NCI-H2081 (cell line): ENCODE measurements at regions not wholly inside any gene's neighbourhood (a gene's known extent, or its start where the extent isn't known, plus 50 kb on each side); places are given as distances from the start of the nearest gene placed in this dataset.
A peak's percentile ranks its signal among the peaks of the same experiment; 100 is the strongest.

Experiments
- DNase-seq, 2 experiments: peaks; one replicate each; lab custom pipeline; 2025; lab: John Stamatoyannopoulos, UW

DNA sequence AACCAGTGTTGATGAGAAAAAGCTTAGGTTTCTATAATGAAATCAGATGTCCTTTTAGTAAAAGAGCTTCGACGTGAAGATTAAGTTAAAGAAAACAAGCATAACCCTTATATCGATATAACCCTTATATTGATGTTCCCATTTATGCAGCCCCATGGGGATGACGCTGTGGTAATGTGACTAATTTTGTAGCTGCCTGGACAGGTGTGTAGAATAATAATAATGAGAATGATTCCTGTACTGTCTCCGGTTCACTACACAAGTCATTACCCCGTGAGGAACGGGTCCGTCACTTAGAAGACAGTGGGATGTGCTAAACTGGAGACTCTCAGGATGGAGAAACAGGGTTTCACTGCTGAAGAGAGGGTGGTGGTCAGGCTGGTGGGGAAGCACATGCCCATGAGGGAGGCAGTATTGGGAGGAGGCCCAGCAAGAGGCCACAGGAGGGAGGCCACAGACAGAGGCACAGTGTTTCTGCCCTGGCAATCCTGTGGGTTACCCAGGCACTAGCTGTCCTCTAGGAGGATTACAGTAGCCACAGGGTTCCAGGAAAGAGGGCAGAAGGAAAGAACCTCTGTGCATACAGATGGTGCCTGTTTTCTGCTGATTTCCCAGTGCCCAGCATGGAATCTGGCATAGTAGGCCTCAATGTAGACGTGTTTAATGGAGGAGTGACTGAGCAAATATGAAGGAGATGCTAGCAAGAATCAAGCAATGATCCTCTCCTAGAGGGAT is 191.1 kb upstream of the TSC22D2 start:
- peak; percentile 41 to 80 for DNase-seq

DNA sequence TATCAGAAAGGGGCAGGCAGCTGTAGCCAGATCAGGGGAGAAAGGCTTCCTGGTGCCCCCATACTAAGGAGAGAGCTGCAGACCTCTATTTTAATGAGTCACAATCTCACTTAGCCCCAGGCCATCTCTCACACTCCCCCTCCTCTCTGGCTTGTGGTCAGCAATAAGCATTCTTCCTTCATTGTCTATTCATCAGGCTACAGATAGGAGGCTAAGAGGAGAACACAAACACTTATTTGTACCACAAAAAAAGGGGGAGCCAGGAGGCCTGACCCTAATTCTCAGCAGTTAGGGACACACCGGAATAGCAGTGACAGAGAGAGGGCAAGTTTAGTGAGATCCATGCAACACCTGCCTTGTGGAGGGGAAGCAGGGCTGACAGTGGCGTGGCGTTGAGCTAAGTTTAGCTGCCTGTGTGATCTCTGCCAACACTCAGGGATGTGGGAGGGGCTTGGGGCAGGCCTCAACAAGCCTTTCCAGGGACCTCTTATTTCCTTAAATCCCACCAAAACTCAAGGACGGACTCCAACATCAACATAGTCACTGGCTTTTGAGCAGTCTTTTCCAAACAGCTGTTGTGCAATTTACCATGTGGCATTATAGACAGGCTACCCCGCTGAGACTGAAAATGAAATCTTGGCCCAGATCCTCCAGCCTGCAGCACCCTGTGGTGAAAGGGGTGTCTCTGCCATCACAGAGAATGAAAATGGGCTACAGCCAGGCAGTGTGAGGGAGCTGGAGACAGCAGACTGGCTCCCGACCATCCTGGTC is 191.9 kb upstream of the TSC22D2 start:
- DNase-seq, result peak; percentile 99

DNA sequence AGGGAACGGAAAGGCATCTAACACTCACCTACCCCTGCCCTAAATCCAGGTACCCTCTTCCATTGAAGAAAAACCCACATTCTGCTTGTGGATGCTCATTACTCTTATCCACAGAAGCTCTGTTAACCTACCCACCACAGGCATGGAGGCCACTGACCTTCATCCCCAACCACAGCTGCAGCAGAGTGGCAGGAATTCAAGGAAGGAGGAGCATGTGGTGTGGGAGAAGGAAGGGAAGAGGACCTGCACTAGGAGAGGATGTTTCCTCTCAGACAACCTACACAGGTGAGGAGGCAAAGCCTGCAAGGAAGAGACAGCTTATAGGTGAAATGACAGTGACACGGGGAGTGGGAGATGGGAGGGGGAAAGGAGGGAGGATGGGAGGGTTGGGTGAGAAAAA is 192.5 kb upstream of the TSC22D2 start:
- no peak for DNase-seq

DNA sequence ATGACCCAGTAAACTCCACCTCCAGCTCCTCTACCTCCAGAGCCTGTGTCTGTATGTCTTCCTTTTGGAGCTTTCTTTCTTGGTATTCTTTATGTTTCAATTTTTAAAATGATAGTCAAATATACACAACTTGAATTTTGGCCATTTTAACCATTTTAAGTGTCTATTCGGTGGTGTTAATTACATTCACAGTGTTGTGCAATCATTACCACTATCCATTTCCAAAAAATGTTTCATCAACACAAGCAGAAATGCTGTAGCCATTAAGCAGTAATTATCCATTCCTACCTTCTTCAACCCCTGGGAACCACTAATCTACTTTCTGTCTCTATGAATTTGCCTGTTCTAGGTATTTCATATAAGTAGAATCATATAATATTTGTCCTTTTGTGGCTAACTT is 194.5 kb upstream of the TSC22D2 start:
- no peak for DNase-seq

DNA sequence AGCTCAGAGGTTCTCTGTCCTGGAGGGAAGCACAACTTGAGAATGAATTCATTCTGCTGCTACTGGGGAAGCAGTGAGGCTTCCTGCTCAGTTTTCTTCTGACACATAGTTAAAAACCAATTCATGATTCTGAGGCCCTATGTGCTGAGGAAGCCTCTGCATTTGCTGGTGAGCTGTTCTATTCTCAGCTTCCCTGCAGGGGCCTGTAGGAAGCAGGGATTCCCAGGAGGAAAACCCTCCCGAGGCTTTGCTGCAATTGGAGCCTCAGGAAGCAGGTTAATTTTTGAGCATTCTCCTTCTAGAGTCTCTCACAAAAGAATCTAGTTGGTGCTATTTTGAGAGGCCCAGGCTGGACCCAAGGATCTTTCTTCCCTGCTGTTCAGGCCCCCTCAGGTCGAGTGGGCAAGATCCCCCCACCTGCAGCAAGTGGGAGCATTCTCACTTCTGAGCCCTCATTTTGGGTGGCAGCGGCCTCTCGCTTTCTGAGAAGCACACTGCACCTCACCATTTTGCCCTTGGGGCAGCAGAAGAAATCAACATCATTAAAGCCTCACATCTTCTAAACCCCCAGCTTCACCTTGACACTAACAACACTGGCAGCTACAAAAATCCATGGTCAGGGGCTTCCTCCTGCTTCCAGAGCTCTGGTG is 197.5 kb upstream of the TSC22D2 start:
- no peak for DNase-seq

DNA sequence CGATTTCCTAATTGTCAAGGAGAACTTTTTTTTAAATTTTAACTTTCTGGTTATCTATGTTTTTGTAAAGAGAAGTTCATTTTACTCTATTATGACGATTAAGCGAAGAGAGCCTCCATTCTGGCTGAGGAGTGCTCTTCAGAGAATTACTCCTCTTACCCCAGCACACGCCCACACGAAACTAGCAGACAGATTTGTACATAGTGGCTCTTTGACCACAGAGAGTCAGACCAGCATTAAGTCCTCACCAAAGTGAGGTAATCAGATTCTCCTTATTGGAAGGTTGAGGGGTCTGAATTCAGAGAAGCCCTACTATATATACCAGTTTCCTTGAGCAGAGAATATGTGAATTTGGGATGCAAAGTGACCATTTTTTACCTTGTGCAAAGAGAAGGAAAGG is 204.8 kb upstream of the TSC22D2 start:
- no peak for DNase-seq

DNA sequence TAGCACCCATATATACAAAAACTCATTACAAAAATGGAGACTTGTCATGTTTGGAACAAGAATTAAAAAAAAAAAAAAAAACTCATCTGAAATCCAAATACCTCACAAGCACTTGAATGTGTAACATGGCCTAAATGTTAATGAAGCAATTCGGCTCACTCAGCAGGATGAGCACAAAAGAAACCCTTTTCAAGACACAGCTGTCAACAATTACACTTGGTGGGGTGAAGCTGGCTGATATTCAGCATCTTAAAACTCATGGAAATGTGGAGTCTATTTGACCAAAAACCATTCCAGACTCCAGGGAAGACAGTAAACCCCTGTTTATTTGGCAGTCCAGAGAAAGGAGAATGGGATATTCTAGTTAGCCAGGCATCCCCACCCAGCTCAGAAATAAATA is 205.4 kb upstream of the TSC22D2 start:
- DNase-seq, result no peak

DNA sequence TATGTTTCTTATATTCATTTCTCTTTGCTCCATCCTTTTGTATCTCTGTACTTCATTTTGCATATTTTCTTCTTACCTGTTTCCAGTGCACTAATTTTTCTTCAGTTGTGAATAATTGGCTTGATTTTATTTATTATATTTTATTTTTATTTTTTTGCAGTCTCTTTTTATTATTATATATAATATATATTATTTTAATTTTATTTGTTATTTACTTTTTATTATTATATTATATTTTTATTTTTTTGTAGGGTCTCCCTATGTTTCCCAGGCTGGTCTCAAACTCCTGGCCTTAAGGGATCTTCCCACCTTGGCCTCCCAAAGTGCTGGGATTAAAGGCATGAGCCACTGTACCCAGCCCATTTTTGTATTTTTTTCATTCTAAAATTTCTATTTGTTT is 213.1 kb upstream of the TSC22D2 start:
- DNase-seq, result no peak

DNA sequence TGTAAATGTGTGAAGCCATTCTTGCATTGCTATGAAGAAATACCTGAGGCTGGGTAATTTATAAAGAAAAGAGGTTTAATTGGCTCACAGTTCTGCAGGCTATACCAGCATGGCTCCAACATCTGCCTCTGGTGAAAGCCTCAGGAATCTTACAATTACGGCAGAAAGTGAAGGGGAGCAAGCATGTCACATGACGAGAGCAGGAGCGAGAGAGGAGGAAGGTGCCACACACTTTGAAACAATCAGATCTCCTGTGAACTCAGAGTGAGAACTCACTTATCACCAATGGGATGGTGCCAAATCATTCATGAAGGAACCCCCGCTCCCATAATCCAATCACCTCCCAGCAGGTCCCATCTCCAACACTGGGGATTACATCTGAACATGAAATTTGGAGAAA is 213.6 kb upstream of the TSC22D2 start:
- DNase-seq, result no peak

DNA sequence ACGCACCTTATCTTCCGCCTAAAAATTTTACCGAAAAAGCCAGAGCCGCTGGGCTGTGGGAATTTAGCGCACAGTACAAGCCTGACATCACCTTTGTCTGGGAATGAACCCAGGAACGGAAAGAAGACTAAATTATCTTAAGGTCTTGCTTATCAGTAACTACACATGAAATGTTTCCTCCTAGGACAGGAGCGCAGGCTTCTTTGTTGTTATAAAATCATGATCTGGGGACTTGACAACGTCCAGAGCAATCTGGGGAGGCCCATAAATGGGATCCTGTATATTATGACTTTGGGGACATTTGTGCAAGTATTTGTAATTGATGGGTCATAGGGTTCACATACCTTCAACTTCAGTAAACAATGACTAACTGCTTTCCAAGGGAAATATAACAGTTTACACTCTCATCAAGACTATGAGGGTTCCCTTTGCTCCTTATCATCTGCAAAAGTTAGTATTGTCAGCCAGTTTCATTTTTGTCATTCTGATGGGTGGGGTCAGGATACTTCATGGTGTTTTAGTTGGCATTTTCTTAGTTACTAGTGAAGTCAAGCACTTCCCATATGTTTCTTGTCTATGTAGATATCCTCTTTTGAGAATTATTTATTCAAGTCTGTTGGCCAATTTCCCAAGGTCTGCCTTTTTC is 213.9 kb upstream of the PFN2 start:
- DNase-seq, result no peak

DNA sequence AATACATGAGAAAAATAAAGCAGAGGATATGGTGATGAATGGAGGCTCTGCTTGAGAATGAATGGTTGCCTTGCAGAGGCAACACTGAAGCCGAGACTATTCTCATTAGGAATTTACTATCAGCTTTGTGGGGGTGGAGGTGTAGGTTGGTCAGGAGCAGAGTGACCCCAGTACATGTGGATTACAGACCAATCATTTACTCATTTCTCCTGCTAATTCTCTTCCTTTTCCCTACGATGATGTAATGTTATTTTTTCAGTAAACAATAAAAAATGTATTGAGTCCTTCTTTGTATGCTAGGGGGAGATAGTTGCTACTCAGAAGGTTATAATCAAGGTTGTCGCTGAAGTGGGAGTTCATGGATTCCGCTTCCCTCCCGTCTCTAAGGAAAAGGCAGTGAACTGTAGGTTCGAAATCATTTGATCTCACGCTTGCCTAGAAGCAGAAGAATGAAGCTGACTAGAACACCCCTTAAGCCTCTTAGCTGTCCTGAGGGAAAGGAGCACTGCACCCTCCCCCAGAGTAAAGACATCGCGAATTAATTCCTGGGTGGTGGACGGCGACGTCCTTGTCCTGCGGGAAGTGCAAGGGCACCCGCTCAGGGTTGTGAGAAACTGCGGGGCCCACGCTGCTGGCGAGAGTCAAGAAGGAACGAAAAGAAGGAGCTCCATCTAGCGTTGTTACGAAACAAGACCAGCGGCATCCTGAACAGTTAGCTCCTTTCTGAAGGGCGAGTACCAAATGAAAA is 213.2 kb upstream of the PFN2 start:
- peak; percentile 91 for DNase-seq

DNA sequence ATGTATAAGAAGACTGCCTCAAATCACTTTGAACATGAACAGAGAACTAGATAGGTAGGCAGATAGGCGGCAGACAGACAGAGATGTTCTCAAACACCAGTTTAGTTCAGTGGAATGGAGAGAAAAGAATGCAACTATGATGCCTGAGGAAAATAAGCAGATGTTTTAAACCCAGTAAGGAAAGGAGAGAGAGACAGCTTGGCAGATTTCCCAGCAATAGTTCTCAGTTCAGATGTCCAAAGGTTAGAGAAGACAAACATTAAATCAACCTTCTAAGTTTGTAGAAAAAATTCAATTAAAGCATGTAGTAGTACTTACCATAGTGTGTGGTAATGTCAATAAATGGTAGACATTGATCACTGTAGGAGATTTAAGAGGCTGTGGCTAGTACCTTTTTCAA is 209.6 kb upstream of the PFN2 start:
- DNase-seq, result no peak

DNA sequence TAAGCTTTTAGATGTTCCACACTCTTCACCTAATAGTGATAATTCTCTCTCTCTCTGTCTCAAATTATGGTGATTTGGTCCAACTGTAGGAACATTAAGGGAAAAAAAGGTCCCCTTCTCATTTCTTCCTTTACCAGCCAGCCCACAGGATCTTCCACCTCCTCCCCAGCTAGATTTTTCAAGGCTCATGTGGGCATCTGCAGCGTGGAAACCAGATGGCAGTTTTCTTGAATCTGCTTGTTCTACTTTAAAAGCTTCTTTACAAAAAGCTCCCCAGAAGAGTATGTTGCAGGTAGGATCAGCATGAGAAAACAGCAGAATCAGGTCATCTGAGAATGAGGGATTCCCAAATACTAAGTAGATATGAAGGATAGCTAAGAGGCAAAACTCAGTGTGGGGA is 208.6 kb upstream of the PFN2 start:
- no peak for DNase-seq

DNA sequence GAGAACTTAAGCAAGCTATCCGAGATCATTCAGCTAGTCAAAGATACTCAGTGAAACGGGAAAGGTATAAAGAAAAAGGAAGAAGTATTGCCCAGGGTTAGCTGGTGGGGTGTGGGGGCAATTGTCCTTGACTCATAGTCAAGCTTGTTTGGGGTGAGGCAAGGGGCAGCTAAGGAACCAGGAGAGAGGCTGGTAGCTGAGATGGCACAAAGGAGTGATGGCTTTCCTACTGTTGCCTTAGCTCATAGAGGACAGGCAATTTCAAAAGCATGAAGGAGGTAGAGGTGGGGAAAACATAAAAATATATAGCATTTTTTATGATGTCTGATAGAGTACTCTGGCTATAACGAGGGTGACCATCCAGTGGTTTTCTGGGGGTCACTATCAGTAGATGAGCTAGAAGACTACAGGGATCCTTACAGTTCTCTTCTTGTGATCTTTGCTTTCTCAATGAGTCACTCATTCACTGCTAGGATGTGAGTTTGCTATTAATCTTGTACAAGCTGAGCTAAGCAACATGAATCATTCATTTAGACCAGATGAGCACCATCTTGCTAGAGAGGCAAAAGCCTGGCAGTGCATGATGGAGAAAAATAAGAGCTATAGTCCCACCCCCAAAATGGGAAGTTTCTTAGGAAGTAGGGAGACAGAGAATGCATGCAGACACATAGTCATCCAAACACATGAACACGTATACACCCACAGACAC is 207.1 kb upstream of the PFN2 start:
- no peak for DNase-seq

DNA sequence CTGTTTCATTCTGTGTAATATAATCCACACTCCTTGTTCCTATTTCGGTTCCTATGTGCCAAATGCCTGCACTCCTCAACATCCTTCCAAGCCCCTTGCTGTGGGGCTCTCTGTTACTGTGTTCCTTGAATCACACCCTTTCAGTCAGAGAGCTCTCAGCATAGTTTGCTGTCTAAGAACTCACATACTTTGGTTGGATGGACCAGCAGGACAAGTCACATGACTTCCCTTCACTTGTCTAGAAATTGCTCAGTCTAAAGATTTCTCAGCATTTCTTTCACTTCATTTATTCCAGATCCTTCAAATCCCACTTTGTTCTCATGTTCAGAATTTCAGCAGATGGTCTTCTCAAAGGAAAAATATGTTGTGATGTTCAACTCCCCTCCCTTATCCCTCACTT is 203.5 kb upstream of the PFN2 start:
- no peak for DNase-seq

DNA sequence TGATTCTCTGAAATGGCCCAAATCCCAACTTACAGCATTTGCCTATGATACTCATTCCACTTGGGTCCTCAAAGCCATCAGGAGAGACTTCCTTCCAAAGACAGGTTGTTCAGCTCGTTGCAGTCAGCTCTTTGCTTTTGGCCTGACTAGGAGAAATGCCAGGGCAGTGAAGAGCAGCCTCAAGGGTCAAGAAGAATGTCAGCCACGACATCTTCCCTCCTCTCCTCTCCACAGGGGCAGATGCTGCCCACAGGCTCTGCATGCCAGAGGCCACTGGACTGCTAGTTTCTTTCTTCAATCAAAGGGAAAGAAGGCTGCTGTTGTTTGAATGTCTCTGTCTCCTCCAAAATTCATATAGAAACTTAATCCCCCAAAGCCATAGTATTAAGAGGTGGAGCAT is 201.7 kb upstream of the PFN2 start:
- DNase-seq, result no peak

DNA sequence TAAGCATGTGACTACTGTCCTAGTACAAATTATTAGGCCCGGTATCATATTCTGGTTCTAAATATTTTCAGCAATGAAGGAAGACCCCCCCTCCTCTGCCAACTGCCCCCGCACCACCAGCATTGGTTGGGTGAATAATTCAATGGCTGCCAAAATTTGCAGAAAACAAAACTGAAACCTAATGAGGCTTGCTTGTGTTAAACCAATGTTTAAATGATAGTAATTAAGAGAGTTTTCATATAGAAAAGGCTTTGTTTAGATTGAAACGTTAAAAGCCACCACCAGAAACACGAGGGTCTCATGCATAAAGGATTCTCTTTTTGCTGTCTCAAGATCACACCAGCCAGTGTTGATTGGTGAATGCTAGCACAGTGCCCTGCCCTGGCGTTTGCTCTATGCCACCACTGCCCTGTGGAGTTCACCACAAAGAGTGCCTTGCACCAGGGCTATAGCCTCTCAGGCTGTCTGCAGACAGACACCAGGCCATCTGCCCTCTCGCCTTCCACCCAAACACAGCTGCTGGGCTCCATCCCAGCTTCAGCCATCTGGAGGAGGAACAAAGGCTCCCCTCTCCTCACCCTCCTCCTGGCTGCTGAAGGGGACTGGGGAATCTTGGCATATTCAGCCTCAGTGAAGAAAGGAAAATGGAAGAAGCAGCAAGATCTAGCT is 200.3 kb upstream of the PFN2 start:
- no peak for DNase-seq

DNA sequence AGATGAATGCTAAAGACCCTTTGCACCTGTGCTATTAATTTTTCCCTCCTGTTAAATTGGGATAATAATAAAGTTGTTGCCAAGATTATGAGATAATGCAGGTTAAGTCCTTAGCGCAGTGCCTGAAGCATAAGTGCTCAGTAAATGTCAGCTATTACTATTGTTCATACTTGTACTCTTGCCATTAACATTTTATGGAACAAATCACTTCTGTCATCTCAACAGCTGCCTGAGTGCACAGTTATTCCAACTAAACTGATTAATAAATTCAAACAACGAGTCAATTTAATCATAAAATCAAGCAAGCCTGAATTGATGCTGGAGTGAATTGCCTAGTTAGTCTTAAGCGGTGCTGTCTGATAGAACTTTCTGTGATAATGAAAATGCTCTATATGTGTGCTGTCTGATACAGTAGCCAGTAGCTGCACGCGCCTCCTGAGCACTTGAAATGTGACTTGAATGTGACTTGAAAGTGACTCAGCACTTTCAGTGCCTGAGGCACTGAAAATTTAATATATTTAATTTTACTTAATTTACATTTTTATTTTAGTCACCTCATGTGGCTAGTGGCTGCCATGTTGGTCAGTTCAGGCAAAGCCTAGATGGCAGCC is 198.7 kb upstream of the PFN2 start:
- no peak for DNase-seq

DNA sequence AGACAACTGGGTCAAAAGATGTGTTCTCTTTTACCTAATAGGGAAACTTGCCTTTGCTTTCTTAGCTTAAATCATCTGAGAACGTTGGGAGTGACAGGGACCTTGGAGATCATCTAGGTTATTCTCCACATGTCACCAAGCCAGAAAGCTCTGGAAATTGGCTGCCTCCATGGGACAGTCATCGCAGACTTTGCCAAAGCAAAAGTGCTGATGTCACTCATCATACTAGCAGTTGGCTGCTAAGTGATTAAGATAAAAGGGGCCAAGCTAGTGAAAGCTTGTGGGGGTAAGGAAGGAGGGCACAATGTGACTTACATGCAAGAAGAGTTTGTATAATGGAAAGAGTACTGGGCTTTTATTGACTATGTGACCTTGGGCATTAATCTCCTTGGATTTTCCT is 198.0 kb upstream of the PFN2 start:
- DNase-seq, result no peak

DNA sequence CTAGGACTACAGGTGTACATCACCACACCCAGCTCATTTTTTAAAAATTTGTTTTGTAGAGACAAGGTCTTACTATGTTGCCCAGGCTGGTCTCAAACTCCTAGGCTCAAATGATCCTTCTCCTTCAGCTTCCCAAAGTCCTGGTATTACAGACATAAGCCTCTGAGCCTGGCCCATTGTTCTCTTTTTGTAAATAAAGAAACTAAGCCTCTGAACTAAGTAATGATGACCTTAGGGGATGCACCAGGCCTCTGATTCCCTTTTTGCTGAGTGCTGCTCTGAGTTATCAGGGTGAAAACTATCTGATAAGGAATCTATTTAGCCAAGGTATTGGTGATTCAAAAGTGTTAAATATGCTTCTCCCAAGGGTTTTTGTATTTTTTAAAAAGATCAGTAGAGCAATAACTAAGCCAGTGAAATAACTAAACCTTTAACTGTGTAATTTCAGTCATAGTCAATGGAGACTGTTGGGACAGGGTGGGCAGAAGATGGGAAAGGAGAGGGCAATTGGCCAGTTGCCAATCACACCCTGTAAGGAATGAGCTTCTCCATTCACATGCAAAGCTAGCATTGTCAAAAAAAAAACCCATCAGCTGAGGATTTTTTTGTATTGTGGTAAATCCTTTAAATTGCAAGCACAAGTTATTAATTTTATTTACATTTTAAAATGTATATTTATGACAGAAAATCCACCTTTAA is 194.8 kb upstream of the PFN2 start:
- no peak for DNase-seq
